ENCODE measurements at regions not wholly inside any gene's neighbourhood (a gene's known extent, or its start where the extent isn't known, plus 50 kb on each side); places are given as distances from the start of the nearest gene placed in this dataset.
"Not testable (repeated sequence)": the region's sequence is repeated elsewhere in the genome, so short reads cannot be mapped to it uniquely, and the experiment has no call there.

DNA sequence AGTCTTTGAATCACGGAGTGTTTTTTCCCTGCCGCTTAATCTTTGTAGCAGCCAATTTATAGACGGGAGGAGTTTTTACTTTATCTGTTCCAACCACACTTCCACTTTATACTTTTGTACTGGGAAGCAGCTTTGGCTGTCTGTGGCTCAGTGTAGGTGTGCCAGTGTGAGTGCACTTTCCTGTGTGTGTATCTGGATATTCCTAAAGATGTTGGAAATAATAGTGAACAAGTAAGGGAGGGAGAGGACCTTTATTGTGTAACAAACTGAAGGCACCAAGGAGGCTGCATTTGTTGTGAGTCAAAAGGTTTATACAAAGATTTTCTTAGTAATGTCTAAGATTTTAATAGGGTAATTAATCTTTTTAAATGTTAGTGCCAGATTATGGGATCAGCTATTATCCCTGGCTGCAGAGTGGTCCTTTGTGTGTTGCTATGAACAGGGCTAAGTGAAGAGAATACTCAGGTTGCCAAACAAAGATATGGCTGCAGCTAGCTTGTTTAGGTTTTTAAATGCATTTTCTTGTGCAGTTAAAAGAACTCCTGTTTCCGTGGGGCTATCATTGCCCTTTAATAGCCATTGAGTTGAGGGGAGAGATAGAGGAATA lies 226.3 kb downstream of the RNF144B start:
- peak; percentile 21 for DNase-seq

DNA sequence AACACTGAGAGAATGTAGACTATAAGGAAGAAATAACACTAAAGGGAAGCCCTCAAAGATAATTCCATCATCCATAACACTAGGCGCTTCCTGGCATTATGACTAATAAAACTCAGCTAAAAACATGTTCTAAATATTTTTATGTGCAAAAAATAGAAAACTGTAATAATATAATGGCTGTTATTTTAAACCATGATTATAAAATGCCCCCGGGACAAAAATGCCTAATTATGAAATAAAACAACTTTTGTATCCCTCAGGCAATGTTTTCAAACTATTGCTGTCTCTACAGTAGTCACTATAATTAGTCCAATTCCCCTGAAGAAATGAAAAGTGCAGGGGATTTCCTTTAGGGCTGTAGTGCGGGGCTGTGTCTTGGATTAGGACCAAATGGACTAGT lies 242.4 kb downstream of the RNF144B start:
- Histone ChIP-seq H3K4me1 (ENCODE audit: control insufficient read depth, insufficient read depth, low read length) (no peaks in the 10 kb centered on the region), H3K9me3 (replicated peaks; ENCODE audit: control insufficient read depth, low read depth, low read length) (no peaks in the 10 kb centered on the region), H3K4me3 (ENCODE audit: low read length) (no peak overlapping the region), H3K27me3 (ENCODE audit: control insufficient read depth, insufficient read depth, low read length) (no peaks in the 10 kb centered on the region), H3K36me3 (ENCODE audit: control insufficient read depth, insufficient read depth, low read length) (no peaks in the 10 kb centered on the region), H3K27ac (ENCODE audit: low read length) (no peak overlapping the region)
- no CpG with 5 or more reads among the region's 3 CpGs for WGBS (ENCODE audit: insufficient coverage)
- no peak for DNase-seq

More for the DNA sequence above, 226.3 kb downstream of the RNF144B start:
- no peak overlapping the region for H3K4me3 ChIP-seq (ENCODE audit: low read length)
- H3K27ac ChIP-seq (ENCODE audit: low read length), result no peak overlapping the region
- H3K4me1 ChIP-seq (ENCODE audit: control insufficient read depth, insufficient read depth, low read length), result no peaks in the 10 kb centered on the region
- no peaks in the 10 kb centered on the region for H3K9me3 ChIP-seq (replicated peaks; ENCODE audit: control insufficient read depth, low read depth, low read length)
- no peaks in the 10 kb centered on the region for H3K36me3 ChIP-seq (ENCODE audit: control insufficient read depth, insufficient read depth, low read length)
- no CpG with 5 or more reads among the region's 4 CpGs for WGBS (ENCODE audit: insufficient coverage)
- no peaks in the 10 kb centered on the region for H3K27me3 ChIP-seq (ENCODE audit: control insufficient read depth, insufficient read depth, low read length)

DNA sequence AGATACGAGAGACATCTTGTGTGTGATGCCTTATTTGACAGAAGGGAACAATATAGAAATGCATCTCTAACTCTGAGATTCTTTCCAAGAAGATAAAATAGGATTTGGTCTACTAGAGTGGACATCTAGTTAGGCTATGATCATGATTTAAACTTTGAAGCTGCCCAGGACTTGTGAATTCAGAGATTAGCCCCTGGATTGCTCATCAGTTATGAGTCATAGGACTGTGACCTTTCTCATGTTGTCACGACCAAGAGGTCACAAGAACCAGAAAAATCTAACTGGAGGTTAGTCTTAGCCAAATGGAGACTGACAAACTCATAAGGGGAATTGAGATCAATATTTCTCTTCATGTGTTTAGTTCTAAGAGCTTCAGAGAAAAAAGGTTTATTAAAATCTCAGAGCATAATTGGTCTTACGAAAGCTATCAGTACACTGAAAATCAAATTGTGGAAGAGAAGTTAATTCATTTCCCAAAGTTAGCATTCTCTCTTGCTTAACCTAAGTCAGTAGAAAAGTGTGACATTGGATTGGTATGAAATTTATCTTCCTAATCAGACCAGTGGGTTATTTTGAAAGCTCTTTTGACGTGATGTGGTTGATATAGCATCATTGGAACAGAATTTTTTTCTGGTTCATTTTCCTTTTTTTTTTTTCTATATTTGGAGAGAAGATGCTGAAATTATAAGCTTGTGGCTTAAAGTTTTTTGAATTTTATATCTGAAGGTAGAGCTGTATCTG lies 245.7 kb downstream of the RNF144B start:
- WGBS (ENCODE audit: insufficient coverage), result no CpG with 5 or more reads among the region's 4 CpGs
- Histone ChIP-seq H3K27me3 (ENCODE audit: control insufficient read depth, insufficient read depth, low read length) (no peaks in the 10 kb centered on the region), H3K4me1 (ENCODE audit: control insufficient read depth, insufficient read depth, low read length) (no peaks in the 10 kb centered on the region)

DNA sequence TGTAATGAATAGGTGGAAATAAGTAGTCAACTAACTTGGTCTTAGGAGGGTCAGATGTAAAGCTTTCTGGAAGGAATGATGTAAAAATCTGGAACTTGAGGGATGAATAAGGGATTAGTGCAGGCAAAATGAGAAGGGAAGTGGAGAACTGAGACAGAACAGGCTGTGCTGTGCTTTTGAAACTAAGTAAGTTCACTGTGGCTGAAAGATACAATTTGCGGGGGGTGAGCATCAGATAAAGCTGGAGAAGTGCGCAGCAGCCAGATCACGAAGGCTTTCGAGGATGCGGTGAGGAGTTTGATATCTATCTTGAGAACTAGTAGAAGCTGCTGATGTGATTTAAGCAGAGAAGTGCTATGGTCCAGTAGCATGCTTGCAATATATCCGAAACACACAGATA lies 247.8 kb downstream of the RNF144B start:
- 93% methylated on average over 3 of the region's 6 CpGs for WGBS (ENCODE audit: insufficient coverage)
- Histone ChIP-seq H3K4me1 (ENCODE audit: control insufficient read depth, insufficient read depth, low read length) (no peaks in the 10 kb centered on the region), H3K9me3 (replicated peaks; ENCODE audit: control insufficient read depth, low read depth, low read length) (no peaks in the 10 kb centered on the region), H3K36me3 (ENCODE audit: control insufficient read depth, insufficient read depth, low read length) (no peaks in the 10 kb centered on the region), H3K27me3 (ENCODE audit: control insufficient read depth, insufficient read depth, low read length) (no peaks in the 10 kb centered on the region), H3K27ac (ENCODE audit: low read length) (no peak overlapping the region), H3K4me3 (ENCODE audit: low read length) (no peak overlapping the region)
- no peak for DNase-seq

More for the DNA sequence above, 245.7 kb downstream of the RNF144B start:
- no peak for DNase-seq
- H3K36me3 ChIP-seq (ENCODE audit: control insufficient read depth, insufficient read depth, low read length), result no peaks in the 10 kb centered on the region
- H3K27ac ChIP-seq (ENCODE audit: low read length), result no peak overlapping the region
- H3K9me3 ChIP-seq (replicated peaks; ENCODE audit: control insufficient read depth, low read depth, low read length), result no peaks in the 10 kb centered on the region
- no peak overlapping the region for H3K4me3 ChIP-seq (ENCODE audit: low read length)

DNA sequence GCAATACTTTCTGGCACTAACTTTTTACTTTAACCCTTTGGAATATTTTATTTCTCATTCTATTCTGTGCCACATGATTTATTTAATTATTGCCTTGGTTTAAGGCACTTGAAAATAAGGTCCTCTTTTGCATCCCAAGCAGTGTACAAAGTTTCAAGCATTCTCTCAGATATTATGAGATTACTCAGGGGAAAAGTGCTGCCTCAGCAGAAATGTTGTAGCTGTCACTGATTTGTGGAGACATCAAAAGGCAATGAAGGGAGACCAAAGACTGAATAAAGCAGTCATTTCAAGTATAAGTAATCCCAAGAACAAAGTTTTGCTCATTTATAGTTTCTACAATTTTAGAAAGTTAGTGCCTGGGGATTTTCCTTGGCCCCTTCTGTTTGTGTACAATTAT lies 253.0 kb downstream of the RNF144B start:
- Histone ChIP-seq H3K27me3 (ENCODE audit: control insufficient read depth, insufficient read depth, low read length) (no peaks in the 10 kb centered on the region), H3K27ac (ENCODE audit: low read length) (no peak overlapping the region), H3K4me1 (ENCODE audit: control insufficient read depth, insufficient read depth, low read length) (no peaks in the 10 kb centered on the region), H3K36me3 (ENCODE audit: control insufficient read depth, insufficient read depth, low read length) (no peaks in the 10 kb centered on the region), H3K9me3 (replicated peaks; ENCODE audit: control insufficient read depth, low read depth, low read length) (no peaks in the 10 kb centered on the region), H3K4me3 (ENCODE audit: low read length) (no peak overlapping the region)
- DNase-seq, result no peak

DNA sequence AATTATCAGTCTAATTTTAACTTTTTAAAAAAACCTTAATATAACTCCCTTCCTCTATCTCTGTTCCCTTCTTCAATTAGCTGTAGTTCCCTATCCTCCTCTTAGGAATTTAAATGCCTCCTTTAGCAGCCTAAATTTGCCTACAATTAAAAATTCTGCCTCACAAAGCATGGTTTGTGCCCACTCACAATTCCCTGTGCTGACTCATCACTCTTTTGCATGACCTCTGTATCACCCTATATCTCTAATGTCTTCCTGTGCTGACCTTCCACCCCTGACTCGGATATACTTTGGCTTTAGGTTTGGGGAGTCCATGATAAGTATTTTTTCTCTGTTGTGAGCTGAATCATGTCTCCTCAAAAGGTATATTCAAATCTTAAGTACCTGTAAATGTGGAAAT lies 253.6 kb downstream of the RNF144B start:
- WGBS (ENCODE audit: insufficient coverage), result no CpG with 5 or more reads among the region's 1 CpG

DNA sequence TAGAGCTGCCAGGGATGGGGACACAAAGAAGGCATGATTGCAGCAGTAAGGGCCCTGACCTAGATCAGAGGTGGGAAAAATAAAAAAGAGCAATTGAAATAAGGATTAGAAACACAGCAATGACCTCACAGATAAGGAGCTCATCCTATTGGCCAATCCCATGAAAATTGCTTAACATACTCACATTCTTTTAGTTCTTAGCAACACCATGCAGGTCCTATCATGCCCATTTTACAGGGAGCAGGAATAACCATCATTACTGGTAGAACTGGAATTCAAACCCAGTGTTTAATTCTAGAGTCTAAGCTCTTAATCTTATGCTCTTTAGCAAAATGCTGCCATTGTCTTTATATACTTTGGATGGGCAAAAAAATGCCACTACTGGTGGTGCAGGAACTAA lies 267.7 kb downstream of the RNF144B start:
- H3K36me3 ChIP-seq (ENCODE audit: control insufficient read depth, insufficient read depth, low read length), result no peaks in the 10 kb centered on the region
- H3K27ac ChIP-seq (ENCODE audit: low read length), result no peak overlapping the region
- H3K27me3 ChIP-seq (ENCODE audit: control insufficient read depth, insufficient read depth, low read length), result no peaks in the 10 kb centered on the region
- H3K4me1 ChIP-seq (ENCODE audit: control insufficient read depth, insufficient read depth, low read length), result no peaks in the 10 kb centered on the region
- no peak overlapping the region for H3K4me3 ChIP-seq (ENCODE audit: low read length)
- no peaks in the 10 kb centered on the region for H3K9me3 ChIP-seq (replicated peaks; ENCODE audit: control insufficient read depth, low read depth, low read length)
- DNase-seq, result no peak

More for the DNA sequence above, 253.6 kb downstream of the RNF144B start:
- Histone ChIP-seq H3K27ac (ENCODE audit: low read length) (no peak overlapping the region), H3K27me3 (ENCODE audit: control insufficient read depth, insufficient read depth, low read length) (no peaks in the 10 kb centered on the region), H3K36me3 (ENCODE audit: control insufficient read depth, insufficient read depth, low read length) (no peaks in the 10 kb centered on the region), H3K4me1 (ENCODE audit: control insufficient read depth, insufficient read depth, low read length) (no peaks in the 10 kb centered on the region), H3K4me3 (ENCODE audit: low read length) (no peak overlapping the region), H3K9me3 (replicated peaks; ENCODE audit: control insufficient read depth, low read depth, low read length) (no peaks in the 10 kb centered on the region)
- no peak for DNase-seq

DNA sequence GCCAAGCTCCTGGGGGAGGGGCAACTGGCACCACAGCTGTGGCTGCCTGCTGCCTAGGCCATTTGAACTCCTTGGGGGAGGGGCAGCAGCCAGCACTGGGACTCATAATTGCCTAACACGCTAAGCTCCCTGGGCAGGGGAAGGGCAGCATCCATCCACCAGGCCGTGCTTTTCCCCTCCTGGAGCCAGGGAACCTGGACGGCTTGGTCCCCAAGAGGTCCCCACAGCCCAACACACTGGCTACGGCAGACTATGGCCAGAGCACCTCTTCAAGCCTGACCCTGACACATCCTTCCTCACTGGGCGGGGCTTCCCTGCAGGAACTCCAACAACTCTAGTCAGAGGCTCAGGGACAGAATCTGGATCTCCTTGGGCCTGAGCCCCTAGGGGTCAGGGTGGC lies 269.4 kb downstream of the RNF144B start:
- 81% methylated on average over 4 of the region's 5 CpGs for WGBS (ENCODE audit: insufficient coverage)
- Histone ChIP-seq H3K27me3 (ENCODE audit: control insufficient read depth, insufficient read depth, low read length) (no peaks in the 10 kb centered on the region), H3K4me3 (ENCODE audit: low read length) (no peak overlapping the region), H3K9me3 (replicated peaks; ENCODE audit: control insufficient read depth, low read depth, low read length) (no peaks in the 10 kb centered on the region), H3K4me1 (ENCODE audit: control insufficient read depth, insufficient read depth, low read length) (no peaks in the 10 kb centered on the region), H3K27ac (ENCODE audit: low read length) (no peak overlapping the region), H3K36me3 (ENCODE audit: control insufficient read depth, insufficient read depth, low read length) (no peaks in the 10 kb centered on the region)
- DNase-seq, result no peak

DNA sequence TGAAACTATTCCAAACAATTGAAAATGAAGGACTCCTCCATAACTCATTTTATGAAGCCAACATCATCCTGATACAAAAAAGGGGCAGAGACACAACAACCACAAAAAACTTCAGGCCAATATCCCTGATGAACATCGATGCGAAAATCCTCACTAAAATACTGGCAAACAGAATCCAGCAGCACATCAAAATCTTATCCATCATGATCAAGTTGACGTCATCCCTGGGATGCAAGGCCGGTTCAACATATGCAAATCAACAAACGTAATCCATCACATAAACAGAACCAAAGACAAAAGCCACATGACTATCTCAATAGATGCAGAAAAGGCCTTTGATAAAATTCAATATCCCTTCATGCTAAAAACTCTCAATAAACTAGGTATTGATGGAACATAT lies 272.8 kb downstream of the RNF144B start:
- WGBS (ENCODE audit: insufficient coverage), result 96% methylated on average over 3 of the region's 5 CpGs
- DNase-seq; H3K4me3 ChIP-seq (ENCODE audit: low read length); H3K27me3 ChIP-seq (ENCODE audit: control insufficient read depth, insufficient read depth, low read length); H3K36me3 ChIP-seq (ENCODE audit: control insufficient read depth, insufficient read depth, low read length); H3K9me3 ChIP-seq (replicated peaks; ENCODE audit: control insufficient read depth, low read depth, low read length); H3K4me1 ChIP-seq (ENCODE audit: control insufficient read depth, insufficient read depth, low read length); H3K27ac ChIP-seq (ENCODE audit: low read length): not testable (repeated sequence)

DNA sequence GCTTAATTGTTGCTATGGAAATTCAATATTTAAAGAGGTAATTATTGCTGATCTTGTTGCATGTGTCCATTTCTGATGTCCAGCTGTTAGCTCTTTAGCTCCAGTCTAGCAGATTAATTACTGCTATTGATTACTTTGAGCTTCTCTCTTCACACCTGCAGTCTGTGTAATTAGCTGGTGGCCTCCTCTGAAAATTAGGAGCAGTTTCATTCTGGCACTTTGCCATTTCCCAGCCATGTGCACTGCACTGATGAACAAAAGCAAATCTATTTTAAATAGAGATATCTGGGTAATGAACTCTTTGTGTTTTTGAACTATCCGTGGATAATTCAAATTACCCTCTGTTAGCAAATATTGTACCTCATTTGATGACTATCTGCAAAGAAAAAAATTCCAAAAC lies 275.9 kb downstream of the RNF144B start:
- no CpG with 5 or more reads among the region's 1 CpG for WGBS (ENCODE audit: insufficient coverage)
- Histone ChIP-seq H3K27me3 (ENCODE audit: control insufficient read depth, insufficient read depth, low read length) (no peaks in the 10 kb centered on the region), H3K4me1 (ENCODE audit: control insufficient read depth, insufficient read depth, low read length) (no peaks in the 10 kb centered on the region), H3K36me3 (ENCODE audit: control insufficient read depth, insufficient read depth, low read length) (no peaks in the 10 kb centered on the region), H3K4me3 (ENCODE audit: low read length) (no peak overlapping the region), H3K9me3 (replicated peaks; ENCODE audit: control insufficient read depth, low read depth, low read length) (no peaks in the 10 kb centered on the region), H3K27ac (ENCODE audit: low read length) (no peak overlapping the region)
- no peak for DNase-seq

DNA sequence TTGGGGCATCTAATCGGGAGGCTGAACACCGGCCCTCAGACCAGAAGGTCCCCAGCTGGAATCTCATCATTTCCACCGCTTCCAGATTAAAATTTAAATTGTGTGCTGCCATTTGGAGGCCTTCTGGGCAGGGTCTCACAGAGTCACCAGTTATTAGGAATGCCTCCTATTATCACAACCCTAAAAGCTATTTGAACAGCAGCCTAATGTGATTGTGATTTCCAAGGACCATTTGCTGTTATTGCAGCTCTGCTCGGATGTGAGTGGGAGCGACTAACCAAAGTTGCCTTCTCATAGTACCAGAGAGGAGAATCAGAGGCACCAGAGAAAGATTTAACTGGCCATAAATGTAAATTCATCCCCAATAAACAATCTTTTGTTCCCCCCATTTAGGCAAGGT lies 277.3 kb downstream of the RNF144B start:
- no peaks in the 10 kb centered on the region for H3K9me3 ChIP-seq (replicated peaks; ENCODE audit: control insufficient read depth, low read depth, low read length)
- no peaks in the 10 kb centered on the region for H3K4me1 ChIP-seq (ENCODE audit: control insufficient read depth, insufficient read depth, low read length)
- 72% methylated on average over 4 of the region's 5 CpGs for WGBS (ENCODE audit: insufficient coverage)
- no peak for DNase-seq
- H3K36me3 ChIP-seq (ENCODE audit: control insufficient read depth, insufficient read depth, low read length), result no peaks in the 10 kb centered on the region
- H3K4me3 ChIP-seq (ENCODE audit: low read length), result no peak overlapping the region
- no peaks in the 10 kb centered on the region for H3K27me3 ChIP-seq (ENCODE audit: control insufficient read depth, insufficient read depth, low read length)
- no peak overlapping the region for H3K27ac ChIP-seq (ENCODE audit: low read length)
